GM13977 (cell line): ENCODE measurements at regions not wholly inside any gene's neighbourhood (a gene's known extent, or its start where the extent isn't known, plus 50 kb on each side); places are given as distances from the start of the nearest gene placed in this dataset.

ENCODE experiments used
- DNase-seq: peaks from one replicate; pipeline ENCODE4 v3.0.0; 2012; ENCODE audit warnings: low spot score
- in situ Hi-C: fragments of 300-500 bp; cut with MboI; formaldehyde crosslinking; loops from one replicate; pipeline ENCODE4 v1.12.0; 2022; ENCODE audit warnings: low sequenced_read_pairs, low pct_unique_long_range_greater_than_20kb, mixed read lengths, inconsistent platforms; ENCODE audit not compliant: unreplicated experiment
- TF ChIP-seq, protein P1 (sequence below): IDR thresholded peaks from 2 replicates; pipeline ENCODE4 v1.5.1; 2012; ENCODE audit warnings: mild to moderate bottlenecking, control low read depth; ENCODE audit not compliant: insufficient read depth; ENCODE audit errors: extremely low read depth, missing control alignments

DNA sequence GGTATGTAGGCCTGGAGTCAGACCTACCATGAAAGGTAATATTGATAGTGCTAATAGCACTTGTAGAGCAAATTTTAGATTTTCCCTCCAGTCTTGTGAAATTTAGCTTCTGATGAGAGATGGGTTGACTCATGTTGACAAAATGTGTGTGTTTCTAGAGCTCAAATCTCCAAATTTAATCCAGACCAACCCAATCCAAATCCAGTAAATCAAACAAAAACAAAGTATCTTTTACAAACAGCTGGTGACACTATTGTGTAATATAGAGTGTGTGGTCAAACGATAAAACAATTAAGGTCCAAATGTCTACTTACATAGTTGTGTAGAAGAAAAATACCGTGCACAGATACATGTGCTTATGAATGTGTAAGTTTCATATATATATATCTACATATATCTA, 63.4 kb upstream of the KITLG start:
- in situ Hi-C loops = no loop called here
- no peak for DNase-seq
- TF ChIP-seq, protein P1, sequence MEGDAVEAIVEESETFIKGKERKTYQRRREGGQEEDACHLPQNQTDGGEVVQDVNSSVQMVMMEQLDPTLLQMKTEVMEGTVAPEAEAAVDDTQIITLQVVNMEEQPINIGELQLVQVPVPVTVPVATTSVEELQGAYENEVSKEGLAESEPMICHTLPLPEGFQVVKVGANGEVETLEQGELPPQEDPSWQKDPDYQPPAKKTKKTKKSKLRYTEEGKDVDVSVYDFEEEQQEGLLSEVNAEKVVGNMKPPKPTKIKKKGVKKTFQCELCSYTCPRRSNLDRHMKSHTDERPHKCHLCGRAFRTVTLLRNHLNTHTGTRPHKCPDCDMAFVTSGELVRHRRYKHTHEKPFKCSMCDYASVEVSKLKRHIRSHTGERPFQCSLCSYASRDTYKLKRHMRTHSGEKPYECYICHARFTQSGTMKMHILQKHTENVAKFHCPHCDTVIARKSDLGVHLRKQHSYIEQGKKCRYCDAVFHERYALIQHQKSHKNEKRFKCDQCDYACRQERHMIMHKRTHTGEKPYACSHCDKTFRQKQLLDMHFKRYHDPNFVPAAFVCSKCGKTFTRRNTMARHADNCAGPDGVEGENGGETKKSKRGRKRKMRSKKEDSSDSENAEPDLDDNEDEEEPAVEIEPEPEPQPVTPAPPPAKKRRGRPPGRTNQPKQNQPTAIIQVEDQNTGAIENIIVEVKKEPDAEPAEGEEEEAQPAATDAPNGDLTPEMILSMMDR = no peak

DNA sequence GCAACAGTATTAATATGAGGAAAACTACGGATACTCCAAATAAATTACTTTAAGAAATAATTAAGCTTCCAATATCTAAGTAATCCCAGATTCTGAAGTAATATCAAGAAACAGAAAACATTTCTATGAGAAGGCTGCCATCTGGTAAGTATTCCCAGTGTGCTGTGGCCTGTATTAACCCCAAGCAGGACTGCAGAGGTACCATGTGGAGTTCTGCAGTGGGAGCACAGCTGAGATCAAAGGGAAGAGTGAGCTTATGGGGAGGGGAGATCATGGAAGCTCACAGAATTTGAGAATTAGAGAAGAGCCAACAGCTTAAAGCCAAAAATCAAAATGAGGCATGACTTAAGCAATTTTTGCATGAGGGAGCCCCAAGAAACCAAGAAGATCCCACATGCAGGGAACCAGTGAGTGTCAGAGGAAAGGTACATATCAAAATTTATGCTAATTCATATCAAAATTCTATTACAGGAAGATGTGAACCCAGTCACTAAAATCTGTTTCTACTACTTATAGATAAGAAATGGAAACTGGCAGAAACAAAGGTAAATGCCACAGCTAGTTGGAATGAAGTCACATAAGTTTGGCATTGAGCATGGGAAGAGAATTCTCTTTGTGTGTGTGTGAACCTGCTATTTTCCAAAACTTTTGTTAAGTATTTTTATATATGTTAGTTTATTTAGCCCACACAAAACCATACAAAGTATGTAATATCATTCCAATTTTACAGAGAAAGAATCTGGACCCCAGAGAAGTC, 62.6 kb upstream of the KITLG start:
- no peak for DNase-seq
- in situ Hi-C loops = no loop called here
- TF ChIP-seq, protein P1 = no peak

DNA sequence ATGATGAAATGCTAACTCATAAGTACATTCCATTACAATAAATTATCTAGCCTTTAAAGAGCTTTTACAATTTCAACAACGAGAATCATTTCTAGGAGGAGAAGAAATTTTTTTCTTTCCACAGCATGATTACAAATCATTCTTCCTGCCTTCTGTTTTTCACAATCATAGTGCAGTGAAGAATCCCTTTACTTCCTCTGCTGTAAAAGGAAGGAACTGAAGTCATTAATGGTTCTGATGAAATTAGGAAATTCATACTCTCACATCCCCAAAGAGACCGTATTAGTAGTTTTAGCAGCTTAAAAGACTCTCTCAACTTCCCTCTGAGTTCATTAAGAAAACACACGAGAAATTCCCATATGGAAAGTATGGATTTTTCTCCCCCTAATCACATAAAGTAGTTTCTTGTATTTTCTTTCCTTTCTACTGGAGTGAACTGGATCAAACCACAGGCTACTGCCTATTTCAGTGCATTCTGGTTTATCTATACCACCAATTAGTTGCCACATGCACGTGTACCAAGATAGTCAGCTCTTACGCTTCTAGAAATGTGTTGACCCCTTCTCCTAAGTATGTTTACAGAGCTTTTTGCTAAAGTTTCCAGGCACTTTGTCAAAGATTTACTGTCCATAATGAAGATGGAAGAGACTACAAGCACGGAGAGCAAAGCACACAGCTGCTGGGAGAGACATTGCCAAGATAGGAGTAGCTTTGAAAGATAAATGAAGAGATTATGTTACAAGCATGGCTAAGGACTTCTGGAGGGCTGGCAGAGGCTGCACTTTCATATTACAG, 58.9 kb upstream of the KITLG start:
- in situ Hi-C loops = no loop called here
- no peak for DNase-seq
- TF ChIP-seq, protein P1 = no peak

DNA sequence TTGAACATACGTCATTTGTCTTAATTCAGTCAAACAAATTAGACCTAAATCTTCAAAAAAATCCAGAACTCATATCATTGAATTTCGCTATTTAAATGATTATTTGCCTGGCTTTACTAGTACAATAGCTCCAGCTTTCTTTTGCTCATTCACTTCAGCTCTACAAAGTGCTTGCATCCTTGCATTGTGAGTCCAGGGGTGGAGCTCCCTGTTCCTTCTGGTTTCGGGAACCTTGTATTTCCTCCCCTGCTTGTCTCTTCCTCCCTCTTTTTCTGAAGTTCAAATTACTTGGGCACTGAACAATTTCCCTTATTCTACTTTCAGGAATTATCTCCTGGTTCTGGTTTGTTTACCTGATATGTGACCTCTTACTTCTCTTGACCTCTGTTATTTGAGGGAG, 58.1 kb upstream of the KITLG start:
- no peak for DNase-seq
- TF ChIP-seq, protein P1 = no peak
- in situ Hi-C loops = no loop called here

DNA sequence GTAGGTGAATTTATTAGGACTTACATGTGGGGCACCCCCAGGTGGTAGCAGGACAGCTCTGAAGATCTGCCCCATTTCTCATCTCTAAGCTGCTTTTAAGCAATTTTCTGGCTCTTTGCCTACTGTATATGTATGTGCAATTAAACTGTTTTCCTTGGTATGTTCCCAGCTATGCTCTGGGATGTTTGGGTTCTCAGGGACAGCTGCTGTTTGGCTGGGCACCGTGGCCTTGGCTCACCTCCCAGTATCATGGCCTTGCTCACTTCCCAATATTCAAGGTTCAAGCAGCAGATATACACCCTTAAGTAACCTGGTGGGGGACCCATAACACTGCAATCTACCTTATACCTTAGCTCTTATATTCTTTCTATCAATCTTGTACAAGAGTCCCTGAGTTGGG, 53.7 kb upstream of the KITLG start:
- in situ Hi-C loops = no loop called here
- DNase-seq = no peak
- TF ChIP-seq, protein P1 = no peak

DNA sequence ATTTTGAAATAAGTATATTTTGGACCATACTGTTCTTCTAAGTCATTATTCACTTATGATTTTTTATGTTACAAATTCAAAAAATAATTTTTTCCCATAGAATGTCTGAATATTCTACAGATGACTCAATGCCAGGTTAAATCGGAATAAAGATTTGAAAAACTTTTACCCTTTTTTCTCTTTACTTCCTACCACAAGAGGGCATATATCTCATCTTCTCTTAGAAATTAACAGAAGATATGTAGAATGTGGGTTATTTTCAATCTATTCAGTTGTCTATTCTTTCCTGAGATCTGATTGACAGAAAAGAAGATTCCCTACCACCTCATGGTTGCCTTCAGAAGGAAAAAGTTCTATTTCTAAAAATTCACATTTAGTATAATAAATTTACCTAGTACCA, 53.0 kb upstream of the KITLG start:
- DNase-seq = no peak
- TF ChIP-seq, protein P1 = peak; percentile 24
- in situ Hi-C loops = no loop called here
